GM23338 (cell line): ENCODE measurements at regions not wholly inside any gene's neighbourhood (a gene's known extent, or its start where the extent isn't known, plus 50 kb on each side); places are given as distances from the start of the nearest gene placed in this dataset.

Experiments
- ATAC-seq: fragments of 200-7000 bp; cut with Tn5 transposase; 3 replicates; pipeline ENCODE4 v1.9.1; 2020
- DNase-seq: peaks from one replicate; pipeline ENCODE4 v3.0.0-alpha.2; 2015; ENCODE audit warnings: low spot score
- H2AFZ ChIP-seq: fragments of 200-600 bp; sonication (generic); 2 replicates; pipeline ENCODE4 v1.8.0; 2016; ENCODE audit warnings: antibody characterized with exemption, mild to moderate bottlenecking, moderate library complexity
- H3F3A ChIP-seq: fragments of 200-600 bp; sonication (generic); replicated peaks from 2 replicates; pipeline ENCODE4 v1.8.0; 2017; ENCODE audit warnings: antibody characterized with exemption, mixed run types, low read depth
- H3K27ac ChIP-seq: fragments of 200-600 bp; sonication (generic); 2 replicates; pipeline ENCODE4 v1.6.1; 2016; ENCODE audit warnings: low read depth
- H3K27me3 ChIP-seq: fragments of 200-600 bp; sonication (generic); 2 replicates; pipeline ENCODE4 v1.8.0; 2016; ENCODE audit warnings: mild to moderate bottlenecking, mixed run types, moderate library complexity; ENCODE audit not compliant: insufficient read depth
- H3K36me3 ChIP-seq: fragments of 200-600 bp; sonication (generic); 2 replicates; pipeline ENCODE4 v1.8.0; 2016; ENCODE audit warnings: mild to moderate bottlenecking; ENCODE audit not compliant: insufficient read depth
- H3K4me1 ChIP-seq: fragments of 200-600 bp; sonication (generic); 2 replicates; pipeline ENCODE4 v1.8.0; 2016; ENCODE audit warnings: mild to moderate bottlenecking, moderate library complexity; ENCODE audit not compliant: insufficient read depth
- H3K4me2 ChIP-seq: fragments of 200-600 bp; sonication (generic); 2 replicates; pipeline ENCODE4 v1.7.1; 2017; ENCODE audit warnings: mixed run types
- H3K4me3 ChIP-seq: fragments of 200-600 bp; sonication (generic); 2 replicates; pipeline ENCODE4 v1.6.1; 2016; ENCODE audit warnings: mixed run types
- H3K79me2 ChIP-seq: fragments of 200-600 bp; sonication (generic); replicated peaks from 2 replicates; pipeline ENCODE4 v1.8.0; 2017; ENCODE audit warnings: mild to moderate bottlenecking; ENCODE audit not compliant: insufficient read depth
- H3K9me2 ChIP-seq: fragments of 200-600 bp; sonication (generic); 2 replicates; pipeline ENCODE4 v1.8.0; 2017; ENCODE audit not compliant: insufficient read depth
- H4K20me1 ChIP-seq: fragments of 200-600 bp; sonication (generic); replicated peaks from 2 replicates; pipeline ENCODE4 v1.8.0; 2017; ENCODE audit warnings: mild to moderate bottlenecking; ENCODE audit not compliant: insufficient read depth
- H3K27ac Mint-ChIP-seq: 2 replicates; pipeline ENCODE4 v1.8.0; 2020; ENCODE audit warnings: inconsistent platforms, mild to moderate bottlenecking, moderate library complexity, mixed read lengths
- H3K27me3 Mint-ChIP-seq: 3 replicates; pipeline ENCODE4 v1.8.0; 2022; ENCODE audit warnings: low read depth, mild to moderate bottlenecking, moderate library complexity, mixed read lengths, inconsistent platforms; ENCODE audit not compliant: insufficient read depth, poor library complexity
- H3K36me3 Mint-ChIP-seq: 3 replicates; pipeline ENCODE4 v1.8.0; 2021; ENCODE audit warnings: low read depth, mild to moderate bottlenecking, inconsistent platforms, moderate library complexity, mixed read lengths
- H3K4me1 Mint-ChIP-seq: 3 replicates; pipeline ENCODE4 v1.8.0; 2020; ENCODE audit warnings: mild to moderate bottlenecking, inconsistent platforms, mixed read lengths
- H3K4me3 Mint-ChIP-seq: 3 replicates; pipeline ENCODE4 v1.8.0; 2021; ENCODE audit warnings: moderate library complexity, mild to moderate bottlenecking, inconsistent platforms, mixed read lengths
- H3K9me3 Mint-ChIP-seq: 3 replicates; pipeline ENCODE4 v1.8.0; 2020; ENCODE audit warnings: moderate library complexity, mild to moderate bottlenecking, inconsistent platforms, mixed read lengths
- CREB1 ChIP-seq: fragments of 250-450 bp; sonication (Bioruptor Pico); IDR thresholded peaks from 2 replicates; pipeline ENCODE4 v1.5.0; 2020; ENCODE audit warnings: low read depth, mild to moderate bottlenecking, moderate library complexity
- EZH2 ChIP-seq: fragments of 200-600 bp; sonication (generic); IDR thresholded peaks from one replicate; pipeline ENCODE4 v1.8.0; 2017; ENCODE audit warnings: antibody characterized with exemption, mild to moderate bottlenecking, low read depth; ENCODE audit not compliant: unreplicated experiment
- EZH2phosphoT487 ChIP-seq: fragments of 200-600 bp; sonication (generic); IDR thresholded peaks from one replicate; pipeline ENCODE4 v1.8.1; 2018; ENCODE audit warnings: antibody characterized with exemption; ENCODE audit not compliant: unreplicated experiment
- JUNB ChIP-seq: IDR thresholded peaks from one replicate; pipeline ENCODE4 v1.6.1; 2016; ENCODE audit warnings: antibody characterized with exemption; ENCODE audit not compliant: unreplicated experiment
- NANOG ChIP-seq: IDR thresholded peaks from 2 replicates; pipeline ENCODE4 v1.6.1; 2016; ENCODE audit warnings: antibody characterized with exemption, borderline replicate concordance
- POLR2AphosphoS5 ChIP-seq: IDR thresholded peaks from 2 replicates; pipeline ENCODE4 v1.6.1; 2016; ENCODE audit warnings: antibody characterized with exemption, low read depth
- STAT1 ChIP-seq: IDR thresholded peaks from one replicate; pipeline ENCODE4 v1.6.1; 2016; ENCODE audit warnings: antibody characterized with exemption; ENCODE audit not compliant: unreplicated experiment
- ZNF114 ChIP-seq: fragments of 250-450 bp; sonication (Bioruptor Pico); IDR thresholded peaks from 2 replicates; pipeline ENCODE4 v1.5.0; 2020; ENCODE audit warnings: mild to moderate bottlenecking, moderate library complexity
- ZNF331 ChIP-seq: fragments of 250-450 bp; sonication (Bioruptor Pico); IDR thresholded peaks from 2 replicates; pipeline ENCODE4 v1.5.0; 2020; ENCODE audit warnings: low read depth, mild to moderate bottlenecking, moderate library complexity
- TF ChIP-seq, protein P1 (sequence below): IDR thresholded peaks from one replicate; pipeline ENCODE4 v1.6.1; 2018; ENCODE audit warnings: antibody characterized with exemption; ENCODE audit not compliant: unreplicated experiment
- TF ChIP-seq, protein P2 (sequence below), 2 experiments: fragments of 200-600 bp in 1 of 2; sonication (generic) in 1 of 2; conservative IDR thresholded peaks; 2 replicates each; pipeline versions ENCODE4 v1.5.1 to v1.6.1; 2016 to 2017; ENCODE audit warnings: antibody characterized with exemption in 2 of 2, low read depth in 2 of 2, mild to moderate bottlenecking in 2 of 2, moderate library complexity in 1 of 2
- TF ChIP-seq, protein P3 (sequence below): fragments of 250-450 bp; sonication (Bioruptor Pico); IDR thresholded peaks from 2 replicates; pipeline ENCODE4 v1.5.0; 2020; ENCODE audit warnings: mild to moderate bottlenecking, moderate library complexity
- TF ChIP-seq, protein P4 (sequence below): IDR thresholded peaks from 2 replicates; pipeline ENCODE4 v1.6.1; 2016; ENCODE audit warnings: antibody characterized with exemption

DNA sequence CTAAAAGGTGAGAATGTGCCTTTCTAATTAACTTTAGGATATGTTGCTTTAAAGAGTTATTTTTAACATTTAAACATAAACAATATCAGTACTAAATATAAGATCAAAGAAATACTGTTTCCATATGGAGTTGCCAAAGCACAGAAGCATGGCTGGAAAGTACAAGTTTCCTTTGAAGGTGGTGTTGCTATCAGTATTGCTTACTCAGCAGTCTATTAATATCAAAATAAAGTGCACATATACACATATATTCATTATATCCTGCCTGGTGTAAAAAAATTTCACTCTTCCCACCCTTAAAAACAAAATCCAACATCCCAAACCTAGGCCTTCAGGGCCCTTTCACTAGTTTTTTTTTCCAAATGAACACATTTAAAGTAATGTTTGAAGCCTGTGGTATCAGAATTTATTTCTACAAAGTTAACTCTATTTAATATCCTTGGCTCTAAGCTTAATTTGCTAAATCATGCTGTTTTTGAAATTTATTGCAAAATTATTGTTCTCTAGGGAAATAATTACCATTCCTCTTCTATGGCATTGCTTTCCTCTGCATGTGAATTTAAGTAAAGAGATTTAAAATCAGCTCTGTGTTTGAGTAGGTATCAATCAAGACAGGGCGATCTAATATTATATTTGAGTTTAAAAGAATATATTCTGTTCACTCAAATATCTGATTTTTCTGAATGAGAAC lies 192.7 kb upstream of the MEIS1 start:
- Histone ChIP-seq H3F3A (no peaks in the 10 kb centered on the region), H3K9me2 (no peaks in the 10 kb centered on the region), H2AFZ (no peak overlapping the region), H3K79me2 (peaks cover 32% of the 10 kb centered on the region), H3K27ac (no peak overlapping the region), H3K4me1 (peaks cover 39% of the 10 kb centered on the region), H3K27me3 (no peaks in the 10 kb centered on the region), H3K36me3 (peaks cover 6% of the 10 kb centered on the region; the same call in 1 of the 2 replicates), H3K4me3 (no peak overlapping the region), H4K20me1 (no peaks in the 10 kb centered on the region), H3K4me2 (no peak overlapping the region)
- peaks cover 20% of the 10 kb centered on the region for H3K27me3 Mint-ChIP-seq
- no peaks in the 10 kb centered on the region; the same call in 2 of the 3 replicates for H3K9me3 Mint-ChIP-seq
- no peak for ATAC-seq
- H3K4me3 Mint-ChIP-seq: no peak overlapping the region
- no peak overlapping the region; the same call in 1 of the 2 replicates for H3K27ac Mint-ChIP-seq
- H3K36me3 Mint-ChIP-seq: peaks cover 28% of the 10 kb centered on the region
- DNase-seq: no peak
- TF ChIP-seq, protein P1, sequence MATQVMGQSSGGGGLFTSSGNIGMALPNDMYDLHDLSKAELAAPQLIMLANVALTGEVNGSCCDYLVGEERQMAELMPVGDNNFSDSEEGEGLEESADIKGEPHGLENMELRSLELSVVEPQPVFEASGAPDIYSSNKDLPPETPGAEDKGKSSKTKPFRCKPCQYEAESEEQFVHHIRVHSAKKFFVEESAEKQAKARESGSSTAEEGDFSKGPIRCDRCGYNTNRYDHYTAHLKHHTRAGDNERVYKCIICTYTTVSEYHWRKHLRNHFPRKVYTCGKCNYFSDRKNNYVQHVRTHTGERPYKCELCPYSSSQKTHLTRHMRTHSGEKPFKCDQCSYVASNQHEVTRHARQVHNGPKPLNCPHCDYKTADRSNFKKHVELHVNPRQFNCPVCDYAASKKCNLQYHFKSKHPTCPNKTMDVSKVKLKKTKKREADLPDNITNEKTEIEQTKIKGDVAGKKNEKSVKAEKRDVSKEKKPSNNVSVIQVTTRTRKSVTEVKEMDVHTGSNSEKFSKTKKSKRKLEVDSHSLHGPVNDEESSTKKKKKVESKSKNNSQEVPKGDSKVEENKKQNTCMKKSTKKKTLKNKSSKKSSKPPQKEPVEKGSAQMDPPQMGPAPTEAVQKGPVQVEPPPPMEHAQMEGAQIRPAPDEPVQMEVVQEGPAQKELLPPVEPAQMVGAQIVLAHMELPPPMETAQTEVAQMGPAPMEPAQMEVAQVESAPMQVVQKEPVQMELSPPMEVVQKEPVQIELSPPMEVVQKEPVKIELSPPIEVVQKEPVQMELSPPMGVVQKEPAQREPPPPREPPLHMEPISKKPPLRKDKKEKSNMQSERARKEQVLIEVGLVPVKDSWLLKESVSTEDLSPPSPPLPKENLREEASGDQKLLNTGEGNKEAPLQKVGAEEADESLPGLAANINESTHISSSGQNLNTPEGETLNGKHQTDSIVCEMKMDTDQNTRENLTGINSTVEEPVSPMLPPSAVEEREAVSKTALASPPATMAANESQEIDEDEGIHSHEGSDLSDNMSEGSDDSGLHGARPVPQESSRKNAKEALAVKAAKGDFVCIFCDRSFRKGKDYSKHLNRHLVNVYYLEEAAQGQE: no peak
- TF ChIP-seq, protein P2, sequence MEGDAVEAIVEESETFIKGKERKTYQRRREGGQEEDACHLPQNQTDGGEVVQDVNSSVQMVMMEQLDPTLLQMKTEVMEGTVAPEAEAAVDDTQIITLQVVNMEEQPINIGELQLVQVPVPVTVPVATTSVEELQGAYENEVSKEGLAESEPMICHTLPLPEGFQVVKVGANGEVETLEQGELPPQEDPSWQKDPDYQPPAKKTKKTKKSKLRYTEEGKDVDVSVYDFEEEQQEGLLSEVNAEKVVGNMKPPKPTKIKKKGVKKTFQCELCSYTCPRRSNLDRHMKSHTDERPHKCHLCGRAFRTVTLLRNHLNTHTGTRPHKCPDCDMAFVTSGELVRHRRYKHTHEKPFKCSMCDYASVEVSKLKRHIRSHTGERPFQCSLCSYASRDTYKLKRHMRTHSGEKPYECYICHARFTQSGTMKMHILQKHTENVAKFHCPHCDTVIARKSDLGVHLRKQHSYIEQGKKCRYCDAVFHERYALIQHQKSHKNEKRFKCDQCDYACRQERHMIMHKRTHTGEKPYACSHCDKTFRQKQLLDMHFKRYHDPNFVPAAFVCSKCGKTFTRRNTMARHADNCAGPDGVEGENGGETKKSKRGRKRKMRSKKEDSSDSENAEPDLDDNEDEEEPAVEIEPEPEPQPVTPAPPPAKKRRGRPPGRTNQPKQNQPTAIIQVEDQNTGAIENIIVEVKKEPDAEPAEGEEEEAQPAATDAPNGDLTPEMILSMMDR (conservative IDR thresholded peaks at IDR 0.05; ENCODE audit: low read depth in 2 of 2): no peak
- TF ChIP-seq JUNB: no peak
- TF ChIP-seq POLR2AphosphoS5: no peak
- no peak for TF ChIP-seq CREB1 (CRISPR knock-in tag)
- no peak for TF ChIP-seq ZNF331
- TF ChIP-seq, protein P3, sequence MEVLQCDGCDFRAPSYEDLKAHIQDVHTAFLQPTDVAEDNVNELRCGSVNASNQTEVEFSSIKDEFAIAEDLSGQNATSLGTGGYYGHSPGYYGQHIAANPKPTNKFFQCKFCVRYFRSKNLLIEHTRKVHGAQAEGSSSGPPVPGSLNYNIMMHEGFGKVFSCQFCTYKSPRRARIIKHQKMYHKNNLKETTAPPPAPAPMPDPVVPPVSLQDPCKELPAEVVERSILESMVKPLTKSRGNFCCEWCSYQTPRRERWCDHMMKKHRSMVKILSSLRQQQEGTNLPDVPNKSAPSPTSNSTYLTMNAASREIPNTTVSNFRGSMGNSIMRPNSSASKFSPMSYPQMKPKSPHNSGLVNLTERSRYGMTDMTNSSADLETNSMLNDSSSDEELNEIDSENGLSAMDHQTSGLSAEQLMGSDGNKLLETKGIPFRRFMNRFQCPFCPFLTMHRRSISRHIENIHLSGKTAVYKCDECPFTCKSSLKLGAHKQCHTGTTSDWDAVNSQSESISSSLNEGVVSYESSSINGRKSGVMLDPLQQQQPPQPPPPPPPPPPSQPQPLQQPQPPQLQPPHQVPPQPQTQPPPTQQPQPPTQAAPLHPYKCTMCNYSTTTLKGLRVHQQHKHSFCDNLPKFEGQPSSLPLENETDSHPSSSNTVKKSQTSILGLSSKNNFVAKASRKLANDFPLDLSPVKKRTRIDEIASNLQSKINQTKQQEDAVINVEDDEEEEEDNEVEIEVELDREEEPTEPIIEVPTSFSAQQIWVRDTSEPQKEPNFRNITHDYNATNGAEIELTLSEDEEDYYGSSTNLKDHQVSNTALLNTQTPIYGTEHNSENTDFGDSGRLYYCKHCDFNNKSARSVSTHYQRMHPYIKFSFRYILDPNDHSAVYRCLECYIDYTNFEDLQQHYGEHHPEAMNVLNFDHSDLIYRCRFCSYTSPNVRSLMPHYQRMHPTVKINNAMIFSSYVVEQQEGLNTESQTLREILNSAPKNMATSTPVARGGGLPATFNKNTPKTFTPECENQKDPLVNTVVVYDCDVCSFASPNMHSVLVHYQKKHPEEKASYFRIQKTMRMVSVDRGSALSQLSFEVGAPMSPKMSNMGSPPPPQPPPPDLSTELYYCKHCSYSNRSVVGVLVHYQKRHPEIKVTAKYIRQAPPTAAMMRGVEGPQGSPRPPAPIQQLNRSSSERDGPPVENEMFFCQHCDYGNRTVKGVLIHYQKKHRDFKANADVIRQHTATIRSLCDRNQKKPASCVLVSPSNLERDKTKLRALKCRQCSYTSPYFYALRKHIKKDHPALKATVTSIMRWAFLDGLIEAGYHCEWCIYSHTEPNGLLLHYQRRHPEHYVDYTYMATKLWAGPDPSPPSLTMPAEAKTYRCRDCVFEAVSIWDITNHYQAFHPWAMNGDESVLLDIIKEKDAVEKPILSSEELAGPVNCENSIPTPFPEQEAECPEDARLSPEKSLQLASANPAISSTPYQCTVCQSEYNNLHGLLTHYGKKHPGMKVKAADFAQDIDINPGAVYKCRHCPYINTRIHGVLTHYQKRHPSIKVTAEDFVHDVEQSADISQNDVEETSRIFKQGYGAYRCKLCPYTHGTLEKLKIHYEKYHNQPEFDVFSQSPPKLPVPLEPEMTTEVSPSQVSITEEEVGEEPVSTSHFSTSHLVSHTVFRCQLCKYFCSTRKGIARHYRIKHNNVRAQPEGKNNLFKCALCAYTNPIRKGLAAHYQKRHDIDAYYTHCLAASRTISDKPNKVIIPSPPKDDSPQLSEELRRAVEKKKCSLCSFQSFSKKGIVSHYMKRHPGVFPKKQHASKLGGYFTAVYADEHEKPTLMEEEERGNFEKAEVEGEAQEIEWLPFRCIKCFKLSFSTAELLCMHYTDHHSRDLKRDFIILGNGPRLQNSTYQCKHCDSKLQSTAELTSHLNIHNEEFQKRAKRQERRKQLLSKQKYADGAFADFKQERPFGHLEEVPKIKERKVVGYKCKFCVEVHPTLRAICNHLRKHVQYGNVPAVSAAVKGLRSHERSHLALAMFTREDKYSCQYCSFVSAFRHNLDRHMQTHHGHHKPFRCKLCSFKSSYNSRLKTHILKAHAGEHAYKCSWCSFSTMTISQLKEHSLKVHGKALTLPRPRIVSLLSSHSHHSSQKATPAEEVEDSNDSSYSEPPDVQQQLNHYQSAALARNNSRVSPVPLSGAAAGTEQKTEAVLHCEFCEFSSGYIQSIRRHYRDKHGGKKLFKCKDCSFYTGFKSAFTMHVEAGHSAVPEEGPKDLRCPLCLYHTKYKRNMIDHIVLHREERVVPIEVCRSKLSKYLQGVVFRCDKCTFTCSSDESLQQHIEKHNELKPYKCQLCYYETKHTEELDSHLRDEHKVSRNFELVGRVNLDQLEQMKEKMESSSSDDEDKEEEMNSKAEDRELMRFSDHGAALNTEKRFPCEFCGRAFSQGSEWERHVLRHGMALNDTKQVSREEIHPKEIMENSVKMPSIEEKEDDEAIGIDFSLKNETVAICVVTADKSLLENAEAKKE (CRISPR knock-in tag): no peak
- TF ChIP-seq EZH2phosphoT487: no peak
- TF ChIP-seq NANOG: no peak
- no peak for TF ChIP-seq STAT1
- TF ChIP-seq, protein P4, sequence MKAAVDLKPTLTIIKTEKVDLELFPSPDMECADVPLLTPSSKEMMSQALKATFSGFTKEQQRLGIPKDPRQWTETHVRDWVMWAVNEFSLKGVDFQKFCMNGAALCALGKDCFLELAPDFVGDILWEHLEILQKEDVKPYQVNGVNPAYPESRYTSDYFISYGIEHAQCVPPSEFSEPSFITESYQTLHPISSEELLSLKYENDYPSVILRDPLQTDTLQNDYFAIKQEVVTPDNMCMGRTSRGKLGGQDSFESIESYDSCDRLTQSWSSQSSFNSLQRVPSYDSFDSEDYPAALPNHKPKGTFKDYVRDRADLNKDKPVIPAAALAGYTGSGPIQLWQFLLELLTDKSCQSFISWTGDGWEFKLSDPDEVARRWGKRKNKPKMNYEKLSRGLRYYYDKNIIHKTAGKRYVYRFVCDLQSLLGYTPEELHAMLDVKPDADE: no peak
- no peak for TF ChIP-seq ZNF114
- no peak for TF ChIP-seq EZH2
- H3K4me1 Mint-ChIP-seq: peaks cover 58% of the 10 kb centered on the region
